GM18951 (cell line): ENCODE measurements at regions not wholly inside any gene's neighbourhood (a gene's known extent, or its start where the extent isn't known, plus 50 kb on each side); places are given as distances from the start of the nearest gene placed in this dataset.

Experiments used
- POLR2A ChIP-seq: IDR thresholded peaks from 4 replicates; pipeline ENCODE4 v1.6.1; 2011; ENCODE audit warnings: mild to moderate bottlenecking; ENCODE audit not compliant: insufficient read length, insufficient read depth; ENCODE audit errors: extremely low read depth
- in situ Hi-C: fragments of 300-500 bp; cut with MboI; formaldehyde crosslinking; loops from one replicate; pipeline ENCODE4 v1.12.0; 2022; ENCODE audit warnings: low sequenced_read_pairs, mixed read lengths, inconsistent platforms; ENCODE audit not compliant: unreplicated experiment

- no peak for TF ChIP-seq POLR2A
- in situ Hi-C loops = no loop called here
Measured at GRCh38 chr13:40152145-40152544, 496.7 kb downstream of the COG6 start.

DNA sequence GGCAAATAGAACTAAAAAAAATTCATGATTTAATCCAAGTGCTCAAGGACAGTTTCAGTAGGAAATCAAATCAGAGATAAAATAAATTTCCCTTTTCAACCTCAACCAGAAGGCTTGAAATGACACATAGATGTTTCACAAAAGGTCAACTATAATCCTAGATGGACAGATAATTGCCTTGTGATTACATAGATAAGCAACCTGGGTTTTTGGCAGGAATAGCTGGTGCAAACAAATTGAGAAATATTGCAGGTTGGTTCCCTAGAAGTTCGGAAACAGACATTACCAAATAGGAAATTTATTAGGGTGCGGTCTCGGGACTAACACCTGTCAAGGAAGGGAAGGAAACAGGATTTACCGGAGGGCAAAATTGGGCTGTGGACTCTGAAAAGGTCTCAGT lies 497.5 kb downstream of the COG6 start:
- no peak for TF ChIP-seq POLR2A
- in situ Hi-C loops = no loop called here

DNA sequence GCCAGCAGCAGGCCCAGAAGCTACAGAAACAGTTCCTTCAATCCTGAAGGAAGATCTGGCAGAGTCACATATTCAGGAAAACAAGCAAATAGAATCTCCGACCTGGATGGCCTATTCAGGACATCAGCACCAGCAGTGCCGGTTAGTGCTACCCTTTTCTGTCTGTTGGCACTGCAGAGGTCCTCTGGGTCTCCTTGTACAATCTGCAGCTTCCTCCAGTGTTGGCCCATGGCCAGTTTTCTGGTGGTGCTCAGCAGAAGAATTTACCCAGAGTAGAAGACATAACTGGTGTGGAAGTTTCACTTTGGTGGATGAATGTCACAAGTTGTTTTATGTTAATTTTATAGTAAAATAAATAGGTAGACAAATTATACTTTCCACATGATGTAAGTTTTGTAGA lies 498.1 kb downstream of the COG6 start:
- in situ Hi-C loops = no loop called here
- no peak for TF ChIP-seq POLR2A

- TF ChIP-seq POLR2A = no peak
- in situ Hi-C loops = no loop called here
Measured at GRCh38 chr13:40155201-40155600, 499.7 kb downstream of the COG6 start.

GRCh38 chr13:40158218-40158617 lies 502.8 kb downstream of the COG6 start:
- in situ Hi-C loops = no loop called here
- no peak for TF ChIP-seq POLR2A

DNA sequence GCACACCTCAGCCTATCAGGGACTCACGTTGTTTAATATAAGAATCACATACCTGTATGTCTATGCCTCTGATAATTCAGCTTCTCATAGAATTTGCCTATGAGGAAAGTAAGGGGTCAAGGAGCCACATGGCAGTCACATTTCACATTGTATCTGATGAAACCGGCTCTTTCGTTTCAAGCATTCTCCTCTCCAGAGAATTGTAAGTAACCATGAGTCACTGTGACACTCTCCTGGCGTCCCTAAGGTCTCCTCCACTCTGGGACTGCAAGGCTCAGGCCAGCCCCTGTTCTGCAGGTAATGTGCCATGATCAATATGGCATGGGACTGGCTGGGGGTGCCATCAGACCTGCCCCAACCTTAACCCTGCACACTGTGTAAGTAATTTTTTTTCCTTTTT lies 503.3 kb downstream of the COG6 start:
- TF ChIP-seq POLR2A = no peak
- in situ Hi-C loops = no loop called here

DNA sequence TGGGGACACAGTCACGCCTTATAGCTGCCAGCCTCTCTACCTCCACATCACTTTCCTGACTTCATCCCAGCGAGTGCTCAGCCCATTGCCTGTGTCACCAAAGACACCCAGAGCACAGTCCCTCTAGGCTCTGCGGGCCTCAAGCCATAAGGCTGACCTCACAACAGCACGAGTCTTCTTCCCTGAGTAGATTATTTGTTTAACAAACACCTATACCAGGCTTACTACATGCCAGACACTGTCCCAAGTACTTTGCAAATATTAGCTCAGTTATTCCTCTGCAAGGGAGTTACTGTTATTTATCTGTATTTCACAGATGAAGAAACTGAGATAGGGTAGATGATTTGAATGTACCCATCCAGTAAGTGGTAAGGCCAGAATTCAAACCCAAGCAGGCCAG lies 504.3 kb downstream of the COG6 start:
- in situ Hi-C loops = no loop called here
- TF ChIP-seq POLR2A = no peak

GRCh38 chr13:40160618-40161350 lies 505.3 kb downstream of the COG6 start:
- TF ChIP-seq POLR2A = no peak
- in situ Hi-C loops = no loop called here

DNA sequence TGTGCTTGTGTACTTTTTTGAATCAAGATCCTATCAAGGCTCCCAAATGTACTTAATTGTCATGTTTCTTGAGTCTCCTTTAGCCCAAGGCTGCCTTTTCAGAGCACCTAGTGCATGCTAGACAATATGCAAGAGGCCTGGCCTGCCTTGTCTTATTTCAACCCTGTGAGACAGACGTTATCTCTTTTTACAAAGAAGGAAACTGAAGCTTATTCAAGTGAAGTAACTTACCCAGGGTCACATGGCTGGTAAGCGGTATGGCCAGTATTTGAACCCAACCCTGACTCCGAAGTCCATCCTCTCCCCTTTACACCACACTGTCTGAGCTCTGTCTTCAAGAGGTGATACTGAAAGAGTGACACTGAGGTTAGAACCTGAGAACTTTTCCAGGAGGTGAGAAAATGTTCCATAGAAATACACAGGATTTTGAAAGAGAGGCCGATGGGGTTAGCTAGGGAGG lies 505.1 kb downstream of the FOXO1 start:
- no peak for TF ChIP-seq POLR2A
- in situ Hi-C loops = no loop called here

- in situ Hi-C loops = no loop called here
- no peak for TF ChIP-seq POLR2A
Measured at GRCh38 chr13:40161931-40162330, 504.5 kb downstream of the FOXO1 start.

GRCh38 chr13:40163066-40164000 lies 503.1 kb downstream of the FOXO1 start:
- in situ Hi-C loops = no loop called here
- no peak for TF ChIP-seq POLR2A

DNA sequence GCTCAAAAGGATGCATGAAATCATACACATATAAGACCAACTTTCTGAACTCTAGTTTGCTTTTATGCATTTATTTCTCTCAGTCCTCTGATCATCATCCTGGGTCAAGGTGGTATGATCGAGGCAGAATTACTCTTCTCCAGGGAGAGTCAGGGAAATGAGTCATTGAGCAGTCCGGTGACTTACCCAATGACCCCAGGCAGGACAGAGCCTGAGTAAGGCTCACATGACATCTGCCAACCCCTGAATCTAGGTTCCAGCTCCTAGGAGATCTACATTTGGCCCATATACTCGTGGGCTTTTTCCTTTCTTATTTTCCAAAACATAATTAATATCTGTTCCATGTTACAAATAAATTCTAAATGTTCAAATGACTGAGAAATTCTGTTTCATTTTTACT lies 502.3 kb downstream of the FOXO1 start:
- no peak for TF ChIP-seq POLR2A
- in situ Hi-C loops = no loop called here

GRCh38 chr13:40165316-40165932 lies 501.0 kb downstream of the FOXO1 start:
- in situ Hi-C loops = no loop called here

More at GRCh38 chr13:40165316-40165932, 501.0 kb downstream of the FOXO1 start:
- TF ChIP-seq POLR2A = no peak
